ENCODE measurements at regions not wholly inside any gene's neighbourhood (a gene's known extent, or its start where the extent isn't known, plus 50 kb on each side); places are given as distances from the start of the nearest gene placed in this dataset.
"Not testable (repeated sequence)": the region's sequence is repeated elsewhere in the genome, so short reads cannot be mapped to it uniquely, and the experiment has no call there.

- not testable (repeated sequence) for DNase-seq
Measured at GRCh38 chr6:127406722-127407121, 52.5 kb downstream of the KIAA0408 start.

- no peak for DNase-seq
Measured at GRCh38 chr6:127406122-127406521, 53.1 kb downstream of the KIAA0408 start.

- DNase-seq: no peak
Measured at GRCh38 chr6:127404594-127405178, 54.5 kb downstream of the KIAA0408 start.

GRCh38 chr6:127404133-127404532 is 55.1 kb downstream of the KIAA0408 start:
- no peak for DNase-seq

GRCh38 chr6:127403636-127404035 is 55.6 kb downstream of the KIAA0408 start:
- no peak for DNase-seq

GRCh38 chr6:127402890-127403617 is 56.1 kb downstream of the KIAA0408 start:
- no peak for DNase-seq

GRCh38 chr6:127397729-127398630 is 54.6 kb upstream of the ECHDC1 start:
- DNase-seq: no peak

- DNase-seq: peak; percentile 61
Measured at GRCh38 chr6:127397171-127397597, 53.8 kb upstream of the ECHDC1 start.
